SK-N-SH (cell line): ENCODE measurements at regions not wholly inside any gene's neighbourhood (a gene's known extent, or its start where the extent isn't known, plus 50 kb on each side); places are given as distances from the start of the nearest gene placed in this dataset.

ENCODE experiments used
- CTCF ChIA-PET: fragments of 300-600, 350-600 bp; formaldehyde crosslinking; extraction: SDS; loops from one replicate; lab custom pipeline; 2021; lab: Yijun Ruan, JAX
- POLR2A ChIA-PET: fragments of 350-600 bp; sonication (Branson Sonifier 250); formaldehyde crosslinking; extraction: SDS; loops from one replicate; lab custom pipeline; 2020; ENCODE audit warnings: antibody characterized with exemption, inconsistent platforms; lab: Yijun Ruan, JAX
- DNase-seq: peaks from one replicate; pipeline ENCODE4 v3.0.0; 2012
- H2AFZ ChIP-seq: fragments of 200-600 bp; sonication (generic); 2 replicates; pipeline ENCODE4 v1.8.1; 2016; ENCODE audit warnings: antibody characterized with exemption, mild to moderate bottlenecking, low read depth
- H3F3A ChIP-seq: fragments of 200-600 bp; sonication (generic); replicated peaks from 2 replicates; pipeline ENCODE3; 2016; ENCODE audit warnings: antibody characterized with exemption, mild to moderate bottlenecking; ENCODE audit not compliant: insufficient read depth
- H3K27ac ChIP-seq, 2 experiments: fragments of 200-500 bp in 1 of 2; fragments of 200-600 bp in 1 of 2; sonication (Bioruptor generic) in 1 of 2; sonication (generic), shearing (Covaris generic) in 1 of 2; 2 replicates each; pipeline versions ENCODE4 v1.5.1 to v1.6.1; 2014 to 2016; ENCODE audit warnings: low read depth in 2 of 2, inconsistent platforms in 1 of 2, low read length in 1 of 2, mild to moderate bottlenecking in 1 of 2, mixed read lengths in 1 of 2
- H3K27me3 ChIP-seq: fragments of 200-600 bp; sonication (generic), shearing (Covaris generic); 2 replicates; pipeline ENCODE4 v1.6.1; 2016; ENCODE audit warnings: mixed run types; ENCODE audit not compliant: insufficient read depth
- H3K36me3 ChIP-seq, 2 experiments: fragments of 200-500 bp in 1 of 2; fragments of 200-600 bp in 1 of 2; sonication (Bioruptor generic) in 1 of 2; sonication (generic) in 1 of 2; replicated peaks in 1 of 2; 2 replicates each; pipeline versions ENCODE3 to v1.5.1; 2014 to 2016; ENCODE audit warnings: low read length in 1 of 2, mild to moderate bottlenecking in 1 of 2; ENCODE audit not compliant: insufficient read depth in 2 of 2, control insufficient read depth in 1 of 2
- H3K4me1 ChIP-seq, 2 experiments: fragments of 200-500 bp in 1 of 2; fragments of 200-600 bp in 1 of 2; sonication (Bioruptor generic) in 1 of 2; sonication (generic), shearing (Covaris generic) in 1 of 2; 2 replicates each; pipeline versions ENCODE4 v1.5.1 to v1.6.1; 2014 to 2016; ENCODE audit warnings: low read depth in 1 of 2, low read length in 1 of 2, mixed run types in 1 of 2; ENCODE audit not compliant: insufficient read depth in 2 of 2, control insufficient read depth in 1 of 2
- H3K4me2 ChIP-seq: fragments of 200-600 bp; sonication (generic), shearing (Covaris generic); 2 replicates; pipeline ENCODE4 v1.6.1; 2017; ENCODE audit warnings: mixed run types
- H3K4me3 ChIP-seq, 2 experiments: fragments of 200-500 bp in 1 of 2; fragments of 200-600 bp in 1 of 2; sonication (Bioruptor generic) in 1 of 2; sonication (generic), shearing (Covaris generic) in 1 of 2; 2 replicates each; pipeline versions ENCODE4 v1.5.1 to v1.8.1; 2014 to 2016; ENCODE audit warnings: low read depth in 2 of 2, inconsistent platforms in 1 of 2, low read length in 1 of 2, mild to moderate bottlenecking in 1 of 2, mixed read lengths in 1 of 2, moderate library complexity in 1 of 2
- H3K79me2 ChIP-seq: fragments of 200-600 bp; sonication (generic); 2 replicates; pipeline ENCODE4 v1.8.1; 2017; ENCODE audit warnings: mild to moderate bottlenecking; ENCODE audit not compliant: insufficient read depth
- H3K9ac ChIP-seq: fragments of 200-600 bp; sonication (generic); 2 replicates; pipeline ENCODE4 v1.6.1; 2017; ENCODE audit warnings: mixed run types
- H3K9me2 ChIP-seq: fragments of 200-600 bp; sonication (generic); 2 replicates; pipeline ENCODE4 v1.6.1; 2017; ENCODE audit warnings: mixed run types
- H3K9me3 ChIP-seq: fragments of 200-600 bp; sonication (generic); 2 replicates; pipeline ENCODE4 v1.6.1; 2017; ENCODE audit warnings: mixed run types, mild to moderate bottlenecking, moderate library complexity
- H4K20me1 ChIP-seq: fragments of 200-600 bp; sonication (generic); 2 replicates; pipeline ENCODE4 v1.6.1; 2017; ENCODE audit warnings: mild to moderate bottlenecking, mixed run types; ENCODE audit not compliant: insufficient read depth
- CHD2 ChIP-seq: fragments of 150-350 bp; IDR thresholded peaks from 2 replicates; pipeline ENCODE4 v1.6.1; 2018; ENCODE audit warnings: low read length; ENCODE audit not compliant: partially characterized antibody
- ELF1 ChIP-seq: IDR thresholded peaks from 2 replicates; pipeline ENCODE4 v1.4.0; 2012
- EP300 ChIP-seq, 2 experiments: IDR thresholded peaks; 2 replicates each; pipeline versions ENCODE4 v1.4.0 to v1.6.1; 2012; ENCODE audit warnings: borderline replicate concordance in 1 of 2, low read depth in 1 of 2, low read length in 1 of 2
- EZH2phosphoT487 ChIP-seq: fragments of 200-600 bp; sonication (generic); IDR thresholded peaks from 2 replicates; pipeline ENCODE4 v1.6.1; 2017; ENCODE audit warnings: low read depth, mixed run types, mild to moderate bottlenecking, antibody characterized with exemption, moderate library complexity, borderline replicate concordance
- FOXJ3 ChIP-seq: sonication (generic); formaldehyde crosslinking; IDR thresholded peaks from 2 replicates; pipeline ENCODE4 v1.5.1; 2020; ENCODE audit warnings: mild to moderate bottlenecking, missing genetic modification reagents
- FOXM1 ChIP-seq: IDR thresholded peaks from 2 replicates; pipeline ENCODE4 v1.4.0; 2012; ENCODE audit warnings: low read depth, mild to moderate bottlenecking
- IRF3 ChIP-seq: fragments of 150-350 bp; IDR thresholded peaks from 2 replicates; pipeline ENCODE4 v1.6.1; 2016; ENCODE audit warnings: mild to moderate bottlenecking, low read depth, low read length
- JUND ChIP-seq: IDR thresholded peaks from 2 replicates; pipeline ENCODE4 v1.4.0; 2012
- MAX ChIP-seq: IDR thresholded peaks from 2 replicates; pipeline ENCODE4 v1.4.0; 2012; ENCODE audit warnings: low read depth
- MXI1 ChIP-seq: IDR thresholded peaks from 2 replicates; pipeline ENCODE4 v1.6.1; 2012; ENCODE audit warnings: mild to moderate bottlenecking, low read depth, low read length, improper control_type of control experiment
- NRF1 ChIP-seq: IDR thresholded peaks from 2 replicates; pipeline ENCODE4 v1.6.1; 2012; ENCODE audit warnings: low read depth, mild to moderate bottlenecking, low read length
- POLR2AphosphoS5 ChIP-seq: IDR thresholded peaks from 2 replicates; pipeline ENCODE4 v1.6.1; 2012; ENCODE audit warnings: low read depth, low read length
- RAD21 ChIP-seq: IDR thresholded peaks from 2 replicates; pipeline ENCODE4 v1.6.1; 2012; ENCODE audit warnings: mild to moderate bottlenecking, low read length
- RCOR1 ChIP-seq: fragments of 150-350 bp; IDR thresholded peaks from 2 replicates; pipeline ENCODE4 v1.6.1; 2017; ENCODE audit warnings: antibody characterized with exemption, low read length
- REST ChIP-seq: IDR thresholded peaks from 2 replicates; pipeline ENCODE4 v1.6.1; 2012; ENCODE audit warnings: mild to moderate bottlenecking, low read depth, low read length, moderate library complexity
- RFX5 ChIP-seq: IDR thresholded peaks from 2 replicates; pipeline ENCODE4 v1.6.1; 2012; ENCODE audit warnings: mild to moderate bottlenecking, improper control_type of control experiment, low read length
- RXRA ChIP-seq: IDR thresholded peaks from 2 replicates; pipeline ENCODE4 v1.4.0; 2012; ENCODE audit warnings: low read depth, mild to moderate bottlenecking, borderline replicate concordance
- SIN3A ChIP-seq: IDR thresholded peaks from 2 replicates; pipeline ENCODE4 v1.6.1; 2012; ENCODE audit warnings: low read depth, mild to moderate bottlenecking, low read length, moderate library complexity, borderline replicate concordance
- TAF1 ChIP-seq: IDR thresholded peaks from 2 replicates; pipeline ENCODE4 v1.6.1; 2012; ENCODE audit warnings: low read depth, mild to moderate bottlenecking, low read length, moderate library complexity, borderline replicate concordance
- TEAD4 ChIP-seq: IDR thresholded peaks from 2 replicates; pipeline ENCODE4 v1.4.0; 2012; ENCODE audit warnings: mild to moderate bottlenecking, borderline replicate concordance; ENCODE audit not compliant: insufficient read depth
- USF2 ChIP-seq: fragments of 150-350 bp; IDR thresholded peaks from 2 replicates; pipeline ENCODE4 v1.6.1; 2017; ENCODE audit warnings: antibody characterized with exemption, low read length, low read depth, borderline replicate concordance
- YY1 ChIP-seq: IDR thresholded peaks from 2 replicates; pipeline ENCODE4 v1.4.0; 2012; ENCODE audit warnings: low read depth, mild to moderate bottlenecking
- WGBS: methylation state at CpG from one replicate; pipeline ENCODE4 v1.1.6; 2017; ENCODE audit warnings: low lambda C conversion rate; 5-methylcytosine and 5-hydroxymethylcytosine counted together

- Histone ChIP-seq H3K79me2 (no peaks in the 10 kb centered on the region), H3K4me1 (peaks cover 0 to 2% of the 10 kb centered on the region in 2 experiments; a peak in 1 of 4 replicates), H3K27me3 (no peaks in the 10 kb centered on the region), H3K27ac (no peak overlapping the region), H2AFZ (no peak overlapping the region), H3K4me3 (no peak overlapping the region), H4K20me1 (no peaks in the 10 kb centered on the region)
- no peak for TF ChIP-seq ELF1
- TF ChIP-seq EZH2phosphoT487 = no peak
- no peak for TF ChIP-seq JUND
- no peak for TF ChIP-seq CHD2
- TF ChIP-seq RCOR1 = no peak
- no peak for TF ChIP-seq TAF1
- no peak for TF ChIP-seq RAD21
- no peak for TF ChIP-seq RXRA
- TF ChIP-seq NRF1 = no peak
- no peak for TF ChIP-seq FOXM1
- TF ChIP-seq MXI1 = no peak
- TF ChIP-seq, all 33 proteins: peak for 0
- ChIA-PET POLR2A (no interaction called here), CTCF (interaction anchor here (0.9 to 3.3 kb wide), 17 partner anchors 12 to 235 kb away, joined by 3 to 18 read pairs (median 4); no protein-coding TSS in a partner anchor)
- no peak overlapping the region for H3K9ac ChIP-seq
- no peaks in the 10 kb centered on the region for H3K36me3 ChIP-seq
- H3F3A ChIP-seq = no peaks in the 10 kb centered on the region
- 91% methylated on average over 4 of the region's 4 CpGs for WGBS
- DNase-seq = no peak
- no peaks in the 10 kb centered on the region for H3K9me3 ChIP-seq
- no peaks in the 10 kb centered on the region for H3K9me2 ChIP-seq
- no peak overlapping the region for H3K4me2 ChIP-seq
These were observed 158.7 kb upstream of the RBPJ start for GRCh38 chr4:26162101-26162500.

- no peak overlapping the region for H3K9ac ChIP-seq
- H3K4me3 ChIP-seq = no peak overlapping the region
- TF ChIP-seq SIN3A (no peak), EP300 (IDR thresholded peaks at IDR 0.05; ENCODE audit: borderline replicate concordance in 1 of 2, low read depth in 1 of 2, low read length in 1 of 2) (no peak), JUND (no peak), EZH2phosphoT487 (no peak), REST (no peak), RFX5 (no peak), FOXM1 (no peak), YY1 (no peak), RCOR1 (no peak), CHD2 (no peak), FOXJ3 (no peak), MAX (no peak), IRF3 (no peak), USF2 (no peak), POLR2AphosphoS5 (no peak), TEAD4 (no peak)
- no peaks in the 10 kb centered on the region for H3K36me3 ChIP-seq
- no peak overlapping the region for H3K27ac ChIP-seq
- no peaks in the 10 kb centered on the region for H3K9me3 ChIP-seq
- no peak for DNase-seq
- H3K79me2 ChIP-seq = no peaks in the 10 kb centered on the region
- no peaks in the 10 kb centered on the region for H3K9me2 ChIP-seq
- H2AFZ ChIP-seq = no peak overlapping the region
- no peaks in the 10 kb centered on the region for H4K20me1 ChIP-seq
- CTCF ChIA-PET = interaction anchor here (0.6 kb wide), 1 partner anchor 166 kb away, joined by 4 read pairs; no protein-coding TSS in a partner anchor
- H3K27me3 ChIP-seq = no peaks in the 10 kb centered on the region
- no peak overlapping the region for H3K4me2 ChIP-seq
- POLR2A ChIA-PET = no interaction called here
- H3F3A ChIP-seq = no peaks in the 10 kb centered on the region
- WGBS = 73% methylated on average over 9 of the region's 9 CpGs
- H3K4me1 ChIP-seq = peaks cover 0 to 2% of the 10 kb centered on the region in 2 experiments; a peak in 1 of 4 replicates
These were observed 157.1 kb upstream of the RBPJ start for GRCh38 chr4:26163425-26164362.
